K562 (cell line): ENCODE measurements at regions not wholly inside any gene's neighbourhood (a gene's known extent, or its start where the extent isn't known, plus 50 kb on each side); places are given as distances from the start of the nearest gene placed in this dataset.

ENCODE experiments used
- ATAC-seq: fragments of 200-7000 bp; cut with Tn5 transposase; 3 replicates; pipeline ENCODE4 v1.9.1; 2020; ENCODE audit warnings: moderate library complexity
- BruUV-seq: library from RNA; stranded (reverse); fragments of 400-500 nt; replicated peaks from 2 replicates; lab custom pipeline; 2021; lab: Mats Ljungman, UMichigan
- CTCF ChIA-PET: fragments of 300-600 bp; formaldehyde crosslinking; extraction: SDS; loops from one replicate; lab custom pipeline; 2021; ENCODE audit warnings: low intra/inter-chr PET ratio; lab: Yijun Ruan, JAX
- POLR2A ChIA-PET: fragments of 300-600, 350-650 bp; sonication (Branson Sonifier 250); formaldehyde crosslinking; extraction: SDS; loops from one replicate; lab custom pipeline; 2021; ENCODE audit warnings: antibody characterized with exemption, inconsistent platforms; lab: Yijun Ruan, JAX
- DNase-seq, 4 experiments: peaks; one replicate each; pipeline versions ENCODE4 v3.0.0 to v3.0.0-alpha.2; 2011 to 2018; ENCODE audit warnings: low spot score in 3 of 4, mixed read lengths in 3 of 4; ENCODE audit errors: extremely low read depth in 1 of 4
- FAIRE-seq: peaks from 2 replicates; lab custom pipeline; 2011; peaks lifted over from hg19 to GRCh38; lab: Jason Lieb, UNC
- H2AFZ ChIP-seq: 2 replicates; pipeline ENCODE4 v1.6.0; 2011; ENCODE audit warnings: low read depth, low read length, control low read depth, inconsistent platforms
- H3K27ac ChIP-seq: fragments of 200-600 bp; 3 replicates; pipeline ENCODE4 v1.8.0; 2011; ENCODE audit warnings: low read depth, mild to moderate bottlenecking, control low read depth, inconsistent platforms, low read length, moderate library complexity, mixed read lengths; ENCODE audit errors: extremely low read depth
- H3K27me3 ChIP-seq, 2 experiments: fragments of 300-600 bp in 1 of 2; 2 replicates in 1 of 2; 3 replicates in 1 of 2; pipeline versions ENCODE4 v1.6.0 to v1.8.0; 2011; ENCODE audit warnings: inconsistent platforms in 2 of 2, low read length in 2 of 2, mild to moderate bottlenecking in 1 of 2, mixed read lengths in 1 of 2, moderate library complexity in 1 of 2; ENCODE audit not compliant: control insufficient read depth in 2 of 2, insufficient read depth in 2 of 2
- H3K36me3 ChIP-seq: fragments of 300-600 bp; 3 replicates; pipeline ENCODE4 v1.8.0; 2011; ENCODE audit warnings: mild to moderate bottlenecking, low read length, inconsistent platforms; ENCODE audit not compliant: control insufficient read depth, insufficient read depth
- H3K4me1 ChIP-seq, 2 experiments: fragments of 200-600 bp in 1 of 2; replicated peaks in 1 of 2; 2 replicates in 1 of 2; 3 replicates in 1 of 2; pipeline versions ENCODE4 v1.5.1 to v1.8.0; 2011; ENCODE audit warnings: inconsistent platforms in 2 of 2, low read length in 2 of 2, mild to moderate bottlenecking in 1 of 2, mixed read lengths in 1 of 2, moderate library complexity in 1 of 2; ENCODE audit not compliant: control insufficient read depth in 2 of 2, insufficient read depth in 2 of 2
- H3K4me2 ChIP-seq: 2 replicates; pipeline ENCODE4 v1.6.1; 2011; ENCODE audit warnings: low read length, control low read depth, inconsistent platforms, mixed read lengths; ENCODE audit not compliant: insufficient read depth
- H3K4me3 ChIP-seq: fragments of 200-600 bp; sonication (generic), shearing (Covaris generic); 2 replicates; pipeline ENCODE4 v1.5.1; 2016; ENCODE audit warnings: control low read depth, inconsistent platforms
- H3K79me2 ChIP-seq: fragments of 200-600 bp; 3 replicates; pipeline ENCODE4 v1.8.0; 2011; ENCODE audit warnings: low read length, inconsistent platforms; ENCODE audit not compliant: control insufficient read depth, insufficient read depth
- H3K9ac ChIP-seq, 2 experiments: 2 replicates each; pipeline versions ENCODE4 v1.6.0 to v1.6.1; 2011; ENCODE audit warnings: low read depth in 2 of 2, low read length in 2 of 2, control low read depth in 1 of 2, inconsistent platforms in 1 of 2, mild to moderate bottlenecking in 1 of 2, mixed read lengths in 1 of 2; ENCODE audit not compliant: insufficient read depth in 1 of 2
- H3K9me1 ChIP-seq: one replicate; pipeline ENCODE4 v1.6.0; 2011; ENCODE audit warnings: inconsistent platforms, mild to moderate bottlenecking, low read length, moderate library complexity; ENCODE audit not compliant: control insufficient read depth, insufficient read depth
- H3K9me3 ChIP-seq: replicated peaks from 2 replicates; pipeline ENCODE4 v1.5.1; 2011; ENCODE audit warnings: low read depth, low read length, inconsistent platforms; ENCODE audit not compliant: control insufficient read depth, insufficient read depth
- H4K20me1 ChIP-seq: replicated peaks from 2 replicates; pipeline ENCODE4 v1.6.1; 2011; ENCODE audit warnings: low read length, inconsistent platforms, mixed read lengths; ENCODE audit not compliant: control insufficient read depth, insufficient read depth
- CC2D1A ChIP-seq: fragments of 450-650 bp; IDR thresholded peaks from 2 replicates; pipeline ENCODE4 v1.6.1; 2017; ENCODE audit warnings: mild to moderate bottlenecking
- FOXA3 ChIP-seq, 2 experiments: fragments of 450-650 bp in 1 of 2; sonication (generic) in 1 of 2; formaldehyde crosslinking; IDR thresholded peaks in 1 of 2; conservative IDR thresholded peaks in 1 of 2; 2 replicates each; pipeline versions ENCODE4 v1.4.0 to v1.8.0; 2020 to 2022; ENCODE audit warnings: mild to moderate bottlenecking in 2 of 2, missing genetic modification reagents in 1 of 2
- FOXJ2 ChIP-seq: fragments of 200-800 bp; sonication (Bioruptor generic); IDR thresholded peaks from 2 replicates; pipeline ENCODE4 v1.6.1; 2016; ENCODE audit warnings: missing genetic modification characterization, missing compliant biosample characterization
- HDAC1 ChIP-seq, 2 experiments: fragments of 450-650 bp; IDR thresholded peaks; 2 replicates each; pipeline ENCODE4 v1.6.1; 2016 to 2017; ENCODE audit warnings: inconsistent platforms in 1 of 2, mild to moderate bottlenecking in 1 of 2, moderate library complexity in 1 of 2
- HEY1 ChIP-seq: fragments of 250-450 bp; sonication (Bioruptor Pico); IDR thresholded peaks from 2 replicates; pipeline ENCODE4 v1.5.0; 2020; ENCODE audit warnings: mild to moderate bottlenecking, moderate library complexity, borderline replicate concordance
- HMGN3 ChIP-seq: IDR thresholded peaks from 2 replicates; pipeline ENCODE4 v1.6.1; 2011; ENCODE audit warnings: borderline replicate concordance, low read depth, mild to moderate bottlenecking, mixed read lengths, low read length; ENCODE audit not compliant: insufficient read length; ENCODE audit errors: extremely low read depth
- HNRNPUL1 ChIP-seq: fragments of 200-400 bp; formaldehyde crosslinking; IDR thresholded peaks from 2 replicates; pipeline ENCODE4 v1.6.1; 2017; ENCODE audit warnings: low read length
- IRF2 ChIP-seq: sonication (generic); formaldehyde crosslinking; IDR thresholded peaks from 2 replicates; pipeline ENCODE4 v1.8.1; 2022; ENCODE audit warnings: mild to moderate bottlenecking, missing genetic modification reagents
- MAZ ChIP-seq, 2 experiments: fragments of 450-650 bp in 1 of 2; sonication (generic) in 1 of 2; formaldehyde crosslinking; IDR thresholded peaks in 1 of 2; conservative IDR thresholded peaks in 1 of 2; 2 replicates each; pipeline versions ENCODE4 v1.4.0 to v1.5.0; 2020; ENCODE audit warnings: mild to moderate bottlenecking in 1 of 2, missing genetic modification reagents in 1 of 2
- MYBL2 ChIP-seq, 2 experiments: fragments of 450-650 bp in 1 of 2; sonication (generic) in 1 of 2; formaldehyde crosslinking in 1 of 2; IDR thresholded peaks; 2 replicates each; pipeline versions ENCODE4 v1.6.1 to v1.8.1; 2017 to 2022; ENCODE audit warnings: borderline replicate concordance in 1 of 2, inconsistent platforms in 1 of 2, low read depth in 1 of 2, mild to moderate bottlenecking in 1 of 2, missing genetic modification reagents in 1 of 2, moderate library complexity in 1 of 2
- NBN ChIP-seq: fragments of 450-650 bp; IDR thresholded peaks from 2 replicates; pipeline ENCODE4 v1.6.1; 2016; ENCODE audit warnings: low read depth, mild to moderate bottlenecking
- ZC3H4 ChIP-seq: sonication (generic); formaldehyde crosslinking; IDR thresholded peaks from 2 replicates; pipeline ENCODE4 v1.9.0; 2021; ENCODE audit warnings: missing genetic modification reagents, borderline replicate concordance
- ZNF239 ChIP-seq: fragments of 250-450 bp; sonication (Bioruptor Pico); IDR thresholded peaks from 2 replicates; pipeline ENCODE4 v1.4.0; 2020; ENCODE audit warnings: mild to moderate bottlenecking
- ZNF717 ChIP-seq: fragments of 250-450 bp; sonication (Bioruptor Pico); IDR thresholded peaks from 2 replicates; pipeline ENCODE4 v1.5.0; 2021
- WGBS: fragments of 100-300 bp; shearing (Covaris generic); methylation state at CpG from one replicate; pipeline ENCODE4 v1.1.6; 2016; ENCODE audit warnings: low coverage, mixed read lengths; ENCODE audit not compliant: insufficient coverage; ENCODE audit errors: missing lambda C conversion rate; 5-methylcytosine and 5-hydroxymethylcytosine counted together
- in situ Hi-C: fragments of 300-500 bp; cut with MboI; formaldehyde crosslinking; loops from 4 replicates; pipeline ENCODE4 v1.15.0; 2018; ENCODE audit warnings: inconsistent platforms, mixed read lengths
- intact Hi-C: fragments of 100-400 bp; cut with micrococcal nuclease; formaldehyde crosslinking; loops from 2 replicates; pipeline ENCODE4 v1.14.2; 2022
- TF ChIP-seq, protein P1 (sequence below): fragments of 250-450 bp; sonication (Bioruptor Pico); IDR thresholded peaks from 2 replicates; pipeline ENCODE4 v1.8.0; 2021; ENCODE audit warnings: mild to moderate bottlenecking, moderate library complexity
- TF ChIP-seq, protein P2 (sequence below): fragments of 450-650 bp; formaldehyde crosslinking; IDR thresholded peaks from 2 replicates; pipeline ENCODE4 v1.4.0; 2022; ENCODE audit warnings: missing genetic modification characterization
- TF ChIP-seq, protein P3 (sequence below): fragments of 250-450 bp; sonication (Bioruptor Pico); IDR thresholded peaks from 2 replicates; pipeline ENCODE4 v1.4.0; 2020; ENCODE audit warnings: mild to moderate bottlenecking, moderate library complexity, borderline replicate concordance

DNA sequence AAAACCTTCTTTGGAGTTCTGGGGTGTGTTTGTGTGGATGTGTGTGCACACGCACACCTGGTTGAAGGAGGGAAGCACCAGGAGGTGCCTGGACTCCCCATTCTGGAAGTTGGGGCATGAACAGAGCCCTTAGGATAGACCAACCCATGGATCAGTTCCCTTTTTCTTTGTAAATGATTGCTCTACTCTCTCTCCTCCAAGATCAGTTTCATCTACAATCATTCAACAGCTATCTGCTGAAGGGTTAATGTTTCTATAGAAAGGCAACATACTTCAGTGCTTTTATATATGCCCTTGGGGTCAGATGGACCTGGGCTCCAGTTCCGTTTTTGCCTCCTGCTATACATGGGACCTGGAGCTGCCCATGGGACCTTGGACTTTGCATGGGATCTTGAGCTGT, 352.1 kb upstream of the CFAP20DC start:
- Histone ChIP-seq H3K4me1 (no peaks in the 10 kb centered on the region), H3K79me2 (no peaks in the 10 kb centered on the region), H3K4me2 (no peak overlapping the region), H4K20me1 (no peaks in the 10 kb centered on the region), H3K9me3 (no peaks in the 10 kb centered on the region), H3K27ac (no peak overlapping the region), H3K36me3 (no peaks in the 10 kb centered on the region), H3K9ac (no peak overlapping the region), H3K9me1 (no peaks in the 10 kb centered on the region), H2AFZ (no peak overlapping the region), H3K4me3 (no peak overlapping the region), H3K27me3 (peaks cover 0 to 5% of the 10 kb centered on the region in 2 experiments; a peak in 1 of 5 replicates)
- TF ChIP-seq FOXJ2 (tag) (no peak), FOXA3 (CRISPR knock-in tag; conservative IDR thresholded peaks at IDR 0.05 in 1 of 2, IDR thresholded peaks at IDR 0.05 in 1 of 2) (no peak), NBN (no peak), ZNF717 (CRISPR knock-in tag) (no peak), HNRNPUL1 (no peak), IRF2 (CRISPR knock-in tag) (no peak), ZC3H4 (no peak), MAZ (CRISPR knock-in tag; conservative IDR thresholded peaks at IDR 0.05 in 1 of 2, IDR thresholded peaks at IDR 0.05 in 1 of 2) (no peak), HDAC1 (IDR thresholded peaks at IDR 0.05) (no peak), HEY1 (CRISPR knock-in tag) (no peak), CC2D1A (no peak), ZNF239 (CRISPR knock-in tag) (no peak), MYBL2 (IDR thresholded peaks at IDR 0.05; ENCODE audit: low read depth) (no peak), MYBL2 (CRISPR knock-in tag; IDR thresholded peaks at IDR 0.05; ENCODE audit: borderline replicate concordance) (no peak), HMGN3 (no peak)
- TF ChIP-seq, protein P1, sequence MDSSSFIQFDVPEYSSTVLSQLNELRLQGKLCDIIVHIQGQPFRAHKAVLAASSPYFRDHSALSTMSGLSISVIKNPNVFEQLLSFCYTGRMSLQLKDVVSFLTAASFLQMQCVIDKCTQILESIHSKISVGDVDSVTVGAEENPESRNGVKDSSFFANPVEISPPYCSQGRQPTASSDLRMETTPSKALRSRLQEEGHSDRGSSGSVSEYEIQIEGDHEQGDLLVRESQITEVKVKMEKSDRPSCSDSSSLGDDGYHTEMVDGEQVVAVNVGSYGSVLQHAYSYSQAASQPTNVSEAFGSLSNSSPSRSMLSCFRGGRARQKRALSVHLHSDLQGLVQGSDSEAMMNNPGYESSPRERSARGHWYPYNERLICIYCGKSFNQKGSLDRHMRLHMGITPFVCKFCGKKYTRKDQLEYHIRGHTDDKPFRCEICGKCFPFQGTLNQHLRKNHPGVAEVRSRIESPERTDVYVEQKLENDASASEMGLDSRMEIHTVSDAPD (CRISPR knock-in tag): no peak
- TF ChIP-seq, protein P2, sequence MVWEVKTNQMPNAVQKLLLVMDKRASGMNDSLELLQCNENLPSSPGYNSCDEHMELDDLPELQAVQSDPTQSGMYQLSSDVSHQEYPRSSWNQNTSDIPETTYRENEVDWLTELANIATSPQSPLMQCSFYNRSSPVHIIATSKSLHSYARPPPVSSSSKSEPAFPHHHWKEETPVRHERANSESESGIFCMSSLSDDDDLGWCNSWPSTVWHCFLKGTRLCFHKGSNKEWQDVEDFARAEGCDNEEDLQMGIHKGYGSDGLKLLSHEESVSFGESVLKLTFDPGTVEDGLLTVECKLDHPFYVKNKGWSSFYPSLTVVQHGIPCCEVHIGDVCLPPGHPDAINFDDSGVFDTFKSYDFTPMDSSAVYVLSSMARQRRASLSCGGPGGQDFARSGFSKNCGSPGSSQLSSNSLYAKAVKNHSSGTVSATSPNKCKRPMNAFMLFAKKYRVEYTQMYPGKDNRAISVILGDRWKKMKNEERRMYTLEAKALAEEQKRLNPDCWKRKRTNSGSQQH (CRISPR knock-in tag): no peak
- TF ChIP-seq, protein P3, sequence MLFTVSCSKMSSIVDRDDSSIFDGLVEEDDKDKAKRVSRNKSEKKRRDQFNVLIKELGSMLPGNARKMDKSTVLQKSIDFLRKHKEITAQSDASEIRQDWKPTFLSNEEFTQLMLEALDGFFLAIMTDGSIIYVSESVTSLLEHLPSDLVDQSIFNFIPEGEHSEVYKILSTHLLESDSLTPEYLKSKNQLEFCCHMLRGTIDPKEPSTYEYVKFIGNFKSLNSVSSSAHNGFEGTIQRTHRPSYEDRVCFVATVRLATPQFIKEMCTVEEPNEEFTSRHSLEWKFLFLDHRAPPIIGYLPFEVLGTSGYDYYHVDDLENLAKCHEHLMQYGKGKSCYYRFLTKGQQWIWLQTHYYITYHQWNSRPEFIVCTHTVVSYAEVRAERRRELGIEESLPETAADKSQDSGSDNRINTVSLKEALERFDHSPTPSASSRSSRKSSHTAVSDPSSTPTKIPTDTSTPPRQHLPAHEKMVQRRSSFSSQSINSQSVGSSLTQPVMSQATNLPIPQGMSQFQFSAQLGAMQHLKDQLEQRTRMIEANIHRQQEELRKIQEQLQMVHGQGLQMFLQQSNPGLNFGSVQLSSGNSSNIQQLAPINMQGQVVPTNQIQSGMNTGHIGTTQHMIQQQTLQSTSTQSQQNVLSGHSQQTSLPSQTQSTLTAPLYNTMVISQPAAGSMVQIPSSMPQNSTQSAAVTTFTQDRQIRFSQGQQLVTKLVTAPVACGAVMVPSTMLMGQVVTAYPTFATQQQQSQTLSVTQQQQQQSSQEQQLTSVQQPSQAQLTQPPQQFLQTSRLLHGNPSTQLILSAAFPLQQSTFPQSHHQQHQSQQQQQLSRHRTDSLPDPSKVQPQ (CRISPR knock-in tag): no peak
- no peak for DNase-seq
- BruUV-seq: no TSS peak
- intact Hi-C loops (no loop called here), in situ Hi-C loops (no loop called here)
- ChIA-PET CTCF (no interaction called here), POLR2A (no interaction called here)
- no peak for ATAC-seq
- WGBS: 0% methylated on average over 2 of the region's 2 CpGs
- FAIRE-seq: no peak
